Gastrocnemius medialis (tissue), 4 donors: ENCODE measurements at regions not wholly inside any gene's neighbourhood (a gene's known extent, or its start where the extent isn't known, plus 50 kb on each side); places are given as distances from the start of the nearest gene placed in this dataset.

Experiments used
- CTCF ChIP-seq, 5 experiments: fragments of 450-650 bp in 3 of 5; fragments of 200-600 bp in 2 of 5; sonication (generic) in 2 of 5; IDR thresholded peaks in 4 of 5; conservative IDR thresholded peaks in 1 of 5; 1 replicate in 4 of 5; 2 replicates in 1 of 5; pipeline ENCODE4 v1.5.1; 2016 to 2019; ENCODE audit warnings: antibody characterized with exemption in 5 of 5, mild to moderate bottlenecking in 3 of 5, moderate library complexity in 3 of 5
- POLR2A ChIP-seq, 2 donors: fragments of 450-650 bp; IDR thresholded peaks; one replicate each; pipeline ENCODE4 v1.6.1; 2017; ENCODE audit warnings: antibody characterized with exemption in 2 of 2, mild to moderate bottlenecking in 2 of 2, moderate library complexity in 2 of 2

GRCh38 chr13:47067306-47067705 is 170.5 kb upstream of the HTR2A start:
- TF ChIP-seq POLR2A (IDR thresholded peaks at IDR 0.05): no peak
- TF ChIP-seq CTCF (IDR thresholded peaks at IDR 0.05 in 4 of 5, conservative IDR thresholded peaks at IDR 0.05 in 1 of 5): no peak
